ENCODE measurements at regions not wholly inside any gene's neighbourhood (a gene's known extent, or its start where the extent isn't known, plus 50 kb on each side); places are given as distances from the start of the nearest gene placed in this dataset.

- TF ChIP-seq POLR2A (IDR thresholded peaks at IDR 0.05), result no peak
- no peak for TF ChIP-seq CTCF (IDR thresholded peaks at IDR 0.05 in 8 of 11, conservative IDR thresholded peaks at IDR 0.05 in 3 of 11)
- TF ChIP-seq POLR2AphosphoS5 (IDR thresholded peaks at IDR 0.05), result no peak
These were observed 196.8 kb upstream of the STXBP5 start for GRCh38 chr6:147007441-147007840.

Measured in spleen (tissue), 7 donors.